ENCODE measurements at regions not wholly inside any gene's neighbourhood (a gene's known extent, or its start where the extent isn't known, plus 50 kb on each side); places are given as distances from the start of the nearest gene placed in this dataset.

- Histone ChIP-seq H3K4me1 (no peaks in the 10 kb centered on the region), H3K4me3 (no peak overlapping the region), H3K27ac (no peak overlapping the region), H3K9me3 (no peaks in the 10 kb centered on the region), H3K36me3 (no peaks in the 10 kb centered on the region), H3K27me3 (no peaks in the 10 kb centered on the region)
- TF ChIP-seq EP300 (IDR thresholded peaks at IDR 0.05) (peak in 1 of 4 donors; percentile 53), POLR2A (IDR thresholded peaks at IDR 0.05) (no peak)
- 42 to 51% methylated on average over 2 of the region's 2 CpGs for WGBS, 2 donors
- DNase-seq (peak in 1 of 2 donors; percentile 22), ATAC-seq (ENCODE audit: low FRiP score in 2 of 2) (peak in 1 of 2 donors; percentile 80)
Measured at GRCh38 chr21:27480841-27481261, 514.0 kb upstream of the ADAMTS5 start.

- ATAC-seq (ENCODE audit: low FRiP score in 2 of 2) (peak in 1 of 2 donors; percentile 36), DNase-seq (no peak)
- Histone ChIP-seq H3K27ac (no peak overlapping the region), H3K27me3 (no peaks in the 10 kb centered on the region), H3K36me3 (no peaks in the 10 kb centered on the region), H3K9me3 (no peaks in the 10 kb centered on the region), H3K4me3 (no peak overlapping the region), H3K4me1 (no peaks in the 10 kb centered on the region)
- whole genome bisulfite sequencing, 2 donors = 80 to 82% methylated on average over 2 of the region's 2 CpGs
- TF ChIP-seq POLR2A (IDR thresholded peaks at IDR 0.05) = no peak
- no peak for TF ChIP-seq POLR2AphosphoS5 (IDR thresholded peaks at IDR 0.05)
- no peak for TF ChIP-seq CTCF (IDR thresholded peaks at IDR 0.05)
- no peak for TF ChIP-seq EP300 (IDR thresholded peaks at IDR 0.05)
Measured at GRCh38 chr21:27477296-27477695, 510.4 kb upstream of the ADAMTS5 start.

- ATAC-seq (ENCODE audit: low FRiP score in 2 of 2) = no peak
Measured at GRCh38 chr21:27476696-27477095, 509.8 kb upstream of the ADAMTS5 start.

GRCh38 chr21:27475363-27475955, 508.6 kb upstream of the ADAMTS5 start:
- no peaks in the 10 kb centered on the region for H3K4me1 ChIP-seq
- no peaks in the 10 kb centered on the region for H3K36me3 ChIP-seq
- no peak for DNase-seq
- no peak overlapping the region for H3K27ac ChIP-seq
- no peak overlapping the region for H3K4me3 ChIP-seq
- WGBS, 2 donors = 88 to 91% methylated on average over 7 of the region's 7 CpGs
- no peaks in the 10 kb centered on the region for H3K9me3 ChIP-seq
- no peak for TF ChIP-seq POLR2A (IDR thresholded peaks at IDR 0.05)
- TF ChIP-seq EP300 (IDR thresholded peaks at IDR 0.05) = no peak
- no peak for TF ChIP-seq POLR2AphosphoS5 (IDR thresholded peaks at IDR 0.05)
- no peak for TF ChIP-seq CTCF (IDR thresholded peaks at IDR 0.05)
- H3K27me3 ChIP-seq = no peaks in the 10 kb centered on the region
- no peak for ATAC-seq (ENCODE audit: low FRiP score in 2 of 2)

More at GRCh38 chr21:27476696-27477095, 509.8 kb upstream of the ADAMTS5 start:
- no peak for DNase-seq
- no peak overlapping the region for H3K27ac ChIP-seq
- H3K4me1 ChIP-seq = no peaks in the 10 kb centered on the region
- H3K4me3 ChIP-seq = no peak overlapping the region
- H3K27me3 ChIP-seq = no peaks in the 10 kb centered on the region
- H3K36me3 ChIP-seq = no peaks in the 10 kb centered on the region
- no peaks in the 10 kb centered on the region for H3K9me3 ChIP-seq
- WGBS, 2 donors = 8 to 9% methylated on average over 1 of the region's 1 CpG
- TF ChIP-seq CTCF (IDR thresholded peaks at IDR 0.05) (peak in 2 of 6 experiments; percentile 21 to 33), EP300 (IDR thresholded peaks at IDR 0.05) (no peak)

- Histone ChIP-seq H3K4me1 (no peaks in the 10 kb centered on the region), H3K36me3 (no peaks in the 10 kb centered on the region), H3K27ac (no peak overlapping the region), H3K27me3 (no peaks in the 10 kb centered on the region), H3K9me3 (no peaks in the 10 kb centered on the region), H3K4me3 (no peak overlapping the region)
- TF ChIP-seq EP300 (IDR thresholded peaks at IDR 0.05) (no peak), CTCF (IDR thresholded peaks at IDR 0.05) (no peak), POLR2A (IDR thresholded peaks at IDR 0.05) (no peak), POLR2AphosphoS5 (IDR thresholded peaks at IDR 0.05) (no peak)
- WGBS, 2 donors = 47 to 53% methylated on average over 2 of the region's 2 CpGs
- ATAC-seq (ENCODE audit: low FRiP score in 2 of 2) (no peak), DNase-seq (no peak)
Measured at GRCh38 chr21:27467366-27467765, 500.5 kb upstream of the ADAMTS5 start.
